NCI-H1417 (cell line): ENCODE measurements at regions not wholly inside any gene's neighbourhood (a gene's known extent, or its start where the extent isn't known, plus 50 kb on each side); places are given as distances from the start of the nearest gene placed in this dataset.
"Not testable (repeated sequence)": the region's sequence is repeated elsewhere in the genome, so short reads cannot be mapped to it uniquely, and the experiment has no call there.

Experiments used
- DNase-seq, 3 experiments: peaks; one replicate each; lab custom pipeline; 2025; lab: John Stamatoyannopoulos, UW

GRCh38 chr15:95174301-95175259 lies 943.2 kb downstream of the MCTP2 start:
- no peak for DNase-seq

- DNase-seq = no peak
Measured at GRCh38 chr15:95175914-95176658, 944.7 kb downstream of the MCTP2 start.

- no peak for DNase-seq
Measured at GRCh38 chr15:95176794-95177577, 945.6 kb downstream of the MCTP2 start.

GRCh38 chr15:95180530-95180929 lies 949.2 kb downstream of the MCTP2 start:
- DNase-seq = no peak

- no peak for DNase-seq
Measured at GRCh38 chr15:95182091-95182490, 950.7 kb downstream of the MCTP2 start.

- no peak for DNase-seq
Measured at GRCh38 chr15:95192923-95193322, 961.6 kb downstream of the MCTP2 start.

GRCh38 chr15:95194746-95195145 lies 963.4 kb downstream of the MCTP2 start:
- no peak for DNase-seq

GRCh38 chr15:95196176-95196915 lies 965.0 kb downstream of the MCTP2 start:
- no peak for DNase-seq

GRCh38 chr15:95202569-95203349 lies 971.4 kb downstream of the MCTP2 start:
- no peak for DNase-seq

GRCh38 chr15:95205077-95205476 lies 973.7 kb downstream of the MCTP2 start:
- DNase-seq = no peak

GRCh38 chr15:95205830-95206229 lies 974.5 kb downstream of the MCTP2 start:
- DNase-seq = not testable (repeated sequence)

GRCh38 chr15:95208071-95208470 lies 976.7 kb downstream of the MCTP2 start:
- DNase-seq = no peak

GRCh38 chr15:95208988-95209387 lies 977.6 kb downstream of the MCTP2 start:
- no peak for DNase-seq

GRCh38 chr15:95210436-95210981 lies 979.1 kb downstream of the MCTP2 start:
- no peak for DNase-seq

GRCh38 chr15:95215017-95215416 lies 983.7 kb downstream of the MCTP2 start:
- no peak for DNase-seq

GRCh38 chr15:95226835-95227234 lies 995.5 kb downstream of the MCTP2 start:
- DNase-seq = no peak

- no peak for DNase-seq
Measured at GRCh38 chr15:95227235-95227634, 995.9 kb downstream of the MCTP2 start.

- no peak for DNase-seq
Measured at GRCh38 chr15:95228856-95229555, 997.6 kb downstream of the MCTP2 start.

GRCh38 chr15:95235033-95235432 lies 1003.7 kb downstream of the MCTP2 start:
- DNase-seq = no peak
